Erythroblast (primary cell): ENCODE measurements at regions not wholly inside any gene's neighbourhood (a gene's known extent, or its start where the extent isn't known, plus 50 kb on each side); places are given as distances from the start of the nearest gene placed in this dataset.

Experiments used
- GATA1 ChIP-seq: IDR thresholded peaks from 2 replicates; pipeline ENCODE4 v1.6.1; 2011; ENCODE audit warnings: low read depth, mild to moderate bottlenecking, control low read depth, low read length, moderate library complexity
- POLR2A ChIP-seq: IDR thresholded peaks from 2 replicates; pipeline ENCODE4 v1.6.1; 2011; ENCODE audit warnings: mild to moderate bottlenecking, low read length

GRCh38 chr2:7767902-7768301 is 850.7 kb downstream of the RNF144A start:
- TF ChIP-seq POLR2A = no peak
- no peak for TF ChIP-seq GATA1
